Nephron progenitor cell (in vitro differentiated cells): ENCODE measurements at regions not wholly inside any gene's neighbourhood (a gene's known extent, or its start where the extent isn't known, plus 50 kb on each side); places are given as distances from the start of the nearest gene placed in this dataset.

Experiments used
- DNase-seq: peaks from one replicate; pipeline ENCODE4 v3.0.0; 2021
- H3K27ac Mint-ChIP-seq: 2 replicates; pipeline ENCODE4 v1.8.0; 2021; ENCODE audit warnings: mild to moderate bottlenecking, moderate library complexity, mixed read lengths
- H3K27me3 Mint-ChIP-seq: 2 replicates; pipeline ENCODE4 v1.8.0; 2021; ENCODE audit warnings: mild to moderate bottlenecking, low read depth, mixed read lengths; ENCODE audit not compliant: poor library complexity
- H3K36me3 Mint-ChIP-seq: 2 replicates; pipeline ENCODE4 v1.8.0; 2021; ENCODE audit warnings: low read depth, mixed read lengths
- H3K4me1 Mint-ChIP-seq: 2 replicates; pipeline ENCODE4 v1.8.0; 2021; ENCODE audit warnings: mixed read lengths
- H3K4me3 Mint-ChIP-seq: 2 replicates; pipeline ENCODE4 v1.8.0; 2021; ENCODE audit warnings: mild to moderate bottlenecking, moderate library complexity, mixed read lengths
- H3K9me3 Mint-ChIP-seq: 2 replicates; pipeline ENCODE4 v1.8.0; 2021; ENCODE audit warnings: mild to moderate bottlenecking, moderate library complexity, mixed read lengths
- CTCF ChIP-seq: fragments of 200-600 bp; sonication (generic); IDR thresholded peaks from 2 replicates; pipeline ENCODE4 v1.5.0; 2021; ENCODE audit warnings: antibody characterized with exemption

- no peak for DNase-seq
- no peaks in the 10 kb centered on the region for H3K4me1 Mint-ChIP-seq
- TF ChIP-seq CTCF: no peak
These were observed 321.4 kb upstream of the SLC8A1 start for GRCh38 chr2:40773291-40773690.

GRCh38 chr2:40783704-40784103, 331.8 kb upstream of the SLC8A1 start:
- no peak for DNase-seq
- peaks cover 3% of the 10 kb centered on the region for H3K9me3 Mint-ChIP-seq
- no peak overlapping the region for H3K27ac Mint-ChIP-seq

More at GRCh38 chr2:40773291-40773690, 321.4 kb upstream of the SLC8A1 start:
- Mint-ChIP-seq H3K9me3 (no peaks in the 10 kb centered on the region), H3K4me3 (no peak overlapping the region), H3K27me3 (peaks cover 6% of the 10 kb centered on the region), H3K27ac (no peak overlapping the region), H3K36me3 (no peaks in the 10 kb centered on the region)

GRCh38 chr2:40786636-40787035, 334.7 kb upstream of the SLC8A1 start:
- H3K36me3 Mint-ChIP-seq: no peaks in the 10 kb centered on the region
- DNase-seq: no peak
- no peaks in the 10 kb centered on the region for H3K4me1 Mint-ChIP-seq
- no peak for TF ChIP-seq CTCF
- peaks cover under 1% of the 10 kb centered on the region for H3K9me3 Mint-ChIP-seq
- H3K4me3 Mint-ChIP-seq: no peak overlapping the region
- H3K27me3 Mint-ChIP-seq: no peaks in the 10 kb centered on the region
- H3K27ac Mint-ChIP-seq: no peak overlapping the region

More at GRCh38 chr2:40783704-40784103, 331.8 kb upstream of the SLC8A1 start:
- Mint-ChIP-seq H3K4me3 (no peak overlapping the region), H3K4me1 (no peaks in the 10 kb centered on the region), H3K36me3 (no peaks in the 10 kb centered on the region), H3K27me3 (no peaks in the 10 kb centered on the region)
- no peak for TF ChIP-seq CTCF

- H3K4me1 Mint-ChIP-seq: peaks cover 5% of the 10 kb centered on the region
- no peak overlapping the region for H3K27ac Mint-ChIP-seq
- no peak for DNase-seq
- TF ChIP-seq CTCF: no peak
- H3K27me3 Mint-ChIP-seq: peaks cover 4% of the 10 kb centered on the region
- no peaks in the 10 kb centered on the region for H3K9me3 Mint-ChIP-seq
- H3K36me3 Mint-ChIP-seq: no peaks in the 10 kb centered on the region
- H3K4me3 Mint-ChIP-seq: no peak overlapping the region
These were observed 345.2 kb upstream of the SLC8A1 start for GRCh38 chr2:40797120-40797519.

GRCh38 chr2:40803900-40804299, 352.0 kb upstream of the SLC8A1 start:
- no peak overlapping the region for H3K27ac Mint-ChIP-seq
- H3K36me3 Mint-ChIP-seq: no peaks in the 10 kb centered on the region
- DNase-seq: no peak
- H3K9me3 Mint-ChIP-seq: no peaks in the 10 kb centered on the region
- no peak for TF ChIP-seq CTCF
- H3K4me1 Mint-ChIP-seq: no peaks in the 10 kb centered on the region
- peaks cover 4% of the 10 kb centered on the region for H3K27me3 Mint-ChIP-seq
- H3K4me3 Mint-ChIP-seq: no peak overlapping the region

GRCh38 chr2:40809156-40809555, 357.3 kb upstream of the SLC8A1 start:
- no peak overlapping the region for H3K4me3 Mint-ChIP-seq
- DNase-seq: no peak
- no peaks in the 10 kb centered on the region for H3K27me3 Mint-ChIP-seq
- H3K36me3 Mint-ChIP-seq: no peaks in the 10 kb centered on the region
- H3K4me1 Mint-ChIP-seq: no peaks in the 10 kb centered on the region
- no peak overlapping the region for H3K27ac Mint-ChIP-seq
- H3K9me3 Mint-ChIP-seq: no peaks in the 10 kb centered on the region
- no peak for TF ChIP-seq CTCF
